ENCODE measurements at regions not wholly inside any gene's neighbourhood (a gene's known extent, or its start where the extent isn't known, plus 50 kb on each side); places are given as distances from the start of the nearest gene placed in this dataset.
"Not testable (repeated sequence)": the region's sequence is repeated elsewhere in the genome, so short reads cannot be mapped to it uniquely, and the experiment has no call there.

- TF ChIP-seq CTCF (IDR thresholded peaks at IDR 0.05; ENCODE audit: insufficient read depth, low read length, poor library complexity, severe bottlenecking) (no peak), EZH2phosphoT487 (conservative IDR thresholded peaks at IDR 0.05; ENCODE audit: low read length) (no peak)
- Histone ChIP-seq H4K20me1 (ENCODE audit: low read depth, low read length) (no peaks in the 10 kb centered on the region), H3K27ac (ENCODE audit: low read depth, low read length) (no peak overlapping the region), H3K9me2 (replicated peaks; ENCODE audit: insufficient read depth, low read length) (no peaks in the 10 kb centered on the region), H3K4me2 (ENCODE audit: low read depth, low read length, poor library complexity, severe bottlenecking) (no peak overlapping the region), H3K9me3 (ENCODE audit: insufficient read depth, low read length) (no peaks in the 10 kb centered on the region), H3K4me3 (ENCODE audit: insufficient read depth, low read length, poor library complexity, severe bottlenecking) (no peak overlapping the region), H3K9ac (ENCODE audit: low read length) (no peak overlapping the region), H3K27me3 (ENCODE audit: low read length) (no peaks in the 10 kb centered on the region), H3F3A (ENCODE audit: insufficient read depth) (no peaks in the 10 kb centered on the region), H3K36me3 (ENCODE audit: low read length) (no peaks in the 10 kb centered on the region), H3K79me2 (ENCODE audit: insufficient read depth, low read length) (no peaks in the 10 kb centered on the region), H2AFZ (ENCODE audit: low read depth, low read length, severe bottlenecking) (no peak overlapping the region)
Observed at GRCh38 chr16:76875898-76876297, 315.1 kb upstream of the MON1B start.

- Histone ChIP-seq H3K27me3 (ENCODE audit: low read length) (no peaks in the 10 kb centered on the region), H3K9me3 (ENCODE audit: insufficient read depth, low read length) (no peaks in the 10 kb centered on the region), H3K4me3 (ENCODE audit: insufficient read depth, low read length, poor library complexity, severe bottlenecking) (no peak overlapping the region), H3F3A (ENCODE audit: insufficient read depth) (no peaks in the 10 kb centered on the region), H3K4me2 (ENCODE audit: low read depth, low read length, poor library complexity, severe bottlenecking) (no peak overlapping the region), H3K9ac (ENCODE audit: low read length) (no peak overlapping the region), H4K20me1 (ENCODE audit: low read depth, low read length) (no peaks in the 10 kb centered on the region), H3K9me2 (replicated peaks; ENCODE audit: insufficient read depth, low read length) (no peaks in the 10 kb centered on the region), H3K27ac (ENCODE audit: low read depth, low read length) (no peak overlapping the region), H2AFZ (ENCODE audit: low read depth, low read length, severe bottlenecking) (no peak overlapping the region), H3K79me2 (ENCODE audit: insufficient read depth, low read length) (no peaks in the 10 kb centered on the region), H3K36me3 (ENCODE audit: low read length) (no peaks in the 10 kb centered on the region)
- TF ChIP-seq EZH2phosphoT487 (conservative IDR thresholded peaks at IDR 0.05; ENCODE audit: low read length), result no peak
- TF ChIP-seq CTCF (IDR thresholded peaks at IDR 0.05; ENCODE audit: insufficient read depth, low read length, poor library complexity, severe bottlenecking), result no peak
Observed at GRCh38 chr16:76879420-76879819, 311.6 kb upstream of the MON1B start.

GRCh38 chr16:76880523-76880922 lies 310.5 kb upstream of the MON1B start:
- H3K4me2 ChIP-seq (ENCODE audit: low read depth, low read length, poor library complexity, severe bottlenecking); H3F3A ChIP-seq (ENCODE audit: insufficient read depth); H2AFZ ChIP-seq (ENCODE audit: low read depth, low read length, severe bottlenecking); H3K4me3 ChIP-seq (ENCODE audit: insufficient read depth, low read length, poor library complexity, severe bottlenecking); H3K9ac ChIP-seq (ENCODE audit: low read length); H4K20me1 ChIP-seq (ENCODE audit: low read depth, low read length); H3K27me3 ChIP-seq (ENCODE audit: low read length); H3K27ac ChIP-seq (ENCODE audit: low read depth, low read length); H3K9me3 ChIP-seq (ENCODE audit: insufficient read depth, low read length); H3K36me3 ChIP-seq (ENCODE audit: low read length); H3K79me2 ChIP-seq (ENCODE audit: insufficient read depth, low read length); H3K9me2 ChIP-seq (replicated peaks; ENCODE audit: insufficient read depth, low read length): not testable (repeated sequence)

- Histone ChIP-seq H3K4me2 (ENCODE audit: low read depth, low read length, poor library complexity, severe bottlenecking) (no peak overlapping the region), H3K27ac (ENCODE audit: low read depth, low read length) (no peak overlapping the region), H3K9ac (ENCODE audit: low read length) (no peak overlapping the region), H2AFZ (ENCODE audit: low read depth, low read length, severe bottlenecking) (no peak overlapping the region), H3K79me2 (ENCODE audit: insufficient read depth, low read length) (no peaks in the 10 kb centered on the region), H3K36me3 (ENCODE audit: low read length) (no peaks in the 10 kb centered on the region), H3K27me3 (ENCODE audit: low read length) (no peaks in the 10 kb centered on the region), H3K4me3 (ENCODE audit: insufficient read depth, low read length, poor library complexity, severe bottlenecking) (no peak overlapping the region), H3K9me3 (ENCODE audit: insufficient read depth, low read length) (no peaks in the 10 kb centered on the region), H4K20me1 (ENCODE audit: low read depth, low read length) (no peaks in the 10 kb centered on the region), H3F3A (ENCODE audit: insufficient read depth) (no peaks in the 10 kb centered on the region), H3K9me2 (replicated peaks; ENCODE audit: insufficient read depth, low read length) (no peaks in the 10 kb centered on the region)
- TF ChIP-seq EZH2phosphoT487 (conservative IDR thresholded peaks at IDR 0.05; ENCODE audit: low read length), result no peak
- TF ChIP-seq CTCF (IDR thresholded peaks at IDR 0.05; ENCODE audit: insufficient read depth, low read length, poor library complexity, severe bottlenecking), result no peak
Observed at GRCh38 chr16:76882105-76882504, 308.9 kb upstream of the MON1B start.

Measured in SU-DHL-6 (cell line).